Stimulated activated CD8-positive, alpha-beta memory T cell treated with anti-CD3 and anti-CD28 coated beads, Interleukin-15, amount 100 ng/mL, for 1 hour (primary cell): ENCODE measurements at regions not wholly inside any gene's neighbourhood (a gene's known extent, or its start where the extent isn't known, plus 50 kb on each side); places are given as distances from the start of the nearest gene placed in this dataset.

Experiments
- DNase-seq: peaks from one replicate; pipeline ENCODE4 v3.0.0-alpha.2; 2020; ENCODE audit warnings: low read depth

DNA sequence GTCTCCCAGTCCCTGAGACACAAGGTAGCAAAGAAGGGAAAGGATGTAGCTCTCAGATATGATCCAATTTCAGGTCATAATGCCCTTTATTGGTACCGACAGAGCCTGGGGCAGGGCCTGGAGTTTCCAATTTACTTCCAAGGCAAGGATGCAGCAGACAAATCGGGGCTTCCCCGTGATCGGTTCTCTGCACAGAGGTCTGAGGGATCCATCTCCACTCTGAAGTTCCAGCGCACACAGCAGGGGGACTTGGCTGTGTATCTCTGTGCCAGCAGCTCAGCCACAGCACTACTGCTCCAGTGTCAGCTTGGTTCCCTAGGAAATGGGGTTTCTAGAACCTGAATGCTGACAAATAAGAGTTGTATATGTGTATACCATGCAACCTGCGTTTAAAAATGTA, 74.6 kb upstream of the PRSS58 start:
- no peak for DNase-seq

DNA sequence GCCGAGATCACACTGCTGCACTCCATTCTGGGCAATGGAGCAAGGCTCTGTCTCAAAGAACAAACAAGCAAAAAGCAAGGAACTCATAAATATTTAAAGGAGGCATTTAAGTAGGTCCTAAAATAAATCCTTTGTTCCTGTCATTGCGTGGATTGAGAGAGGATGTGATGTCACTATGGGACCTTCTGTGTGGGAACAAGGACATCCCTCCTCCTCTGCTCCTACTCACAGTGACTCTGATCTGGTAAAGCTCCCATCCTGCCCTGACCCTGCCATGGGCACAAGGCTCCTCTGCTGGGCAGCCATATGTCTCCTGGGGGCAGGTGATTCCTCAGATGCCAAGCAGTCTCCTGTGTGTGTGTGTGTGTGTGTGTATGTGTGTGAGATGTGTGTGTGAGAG, 74.1 kb upstream of the PRSS58 start:
- no peak for DNase-seq

DNA sequence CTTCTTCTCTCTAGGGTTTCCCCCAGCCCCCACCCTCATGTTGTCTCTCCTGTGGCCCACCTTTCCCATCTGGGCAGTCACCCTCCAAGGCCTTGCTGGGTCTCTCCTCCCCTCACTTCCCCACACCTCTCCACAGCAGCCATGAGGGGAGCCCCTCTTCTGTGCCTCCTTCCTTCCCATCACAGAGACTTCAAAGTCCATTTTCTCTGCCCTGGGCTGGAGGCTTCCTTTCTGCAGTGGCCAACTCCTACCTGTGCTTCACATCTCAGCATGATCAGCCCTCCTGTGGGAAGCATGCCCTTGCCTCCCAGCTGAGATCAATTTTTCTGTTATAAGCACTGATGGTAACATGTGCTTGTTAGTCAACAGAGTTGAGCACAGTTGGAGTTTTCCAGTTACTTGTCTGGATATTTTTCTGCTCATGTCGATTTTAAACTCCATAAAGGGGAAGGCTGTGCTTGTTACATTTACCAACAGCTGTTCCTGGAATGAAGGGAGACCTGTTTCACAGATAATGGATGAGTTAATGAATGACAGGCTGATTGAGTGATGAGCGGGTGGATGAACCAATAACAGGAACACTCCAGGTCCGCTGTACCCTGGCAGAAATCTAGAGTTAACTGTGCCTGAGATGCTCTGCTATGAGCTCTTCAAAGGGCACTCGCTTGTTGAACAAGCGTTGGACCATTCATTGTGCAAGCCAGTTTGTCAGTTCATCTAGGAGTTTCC, 71.4 kb upstream of the PRSS58 start:
- DNase-seq: no peak

DNA sequence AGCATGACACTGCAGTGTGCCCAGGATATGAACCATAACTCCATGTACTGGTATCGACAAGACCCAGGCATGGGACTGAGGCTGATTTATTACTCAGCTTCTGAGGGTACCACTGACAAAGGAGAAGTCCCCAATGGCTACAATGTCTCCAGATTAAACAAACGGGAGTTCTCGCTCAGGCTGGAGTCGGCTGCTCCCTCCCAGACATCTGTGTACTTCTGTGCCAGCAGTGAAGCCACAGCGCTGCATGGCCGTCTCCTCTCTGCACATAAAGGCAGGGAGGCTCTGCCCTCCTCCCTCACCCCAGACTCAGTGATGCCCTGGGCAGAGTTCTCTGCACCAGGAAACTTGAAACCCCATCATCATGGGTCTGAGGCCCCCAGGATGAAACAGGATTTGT, 70.7 kb upstream of the PRSS58 start:
- no peak for DNase-seq

DNA sequence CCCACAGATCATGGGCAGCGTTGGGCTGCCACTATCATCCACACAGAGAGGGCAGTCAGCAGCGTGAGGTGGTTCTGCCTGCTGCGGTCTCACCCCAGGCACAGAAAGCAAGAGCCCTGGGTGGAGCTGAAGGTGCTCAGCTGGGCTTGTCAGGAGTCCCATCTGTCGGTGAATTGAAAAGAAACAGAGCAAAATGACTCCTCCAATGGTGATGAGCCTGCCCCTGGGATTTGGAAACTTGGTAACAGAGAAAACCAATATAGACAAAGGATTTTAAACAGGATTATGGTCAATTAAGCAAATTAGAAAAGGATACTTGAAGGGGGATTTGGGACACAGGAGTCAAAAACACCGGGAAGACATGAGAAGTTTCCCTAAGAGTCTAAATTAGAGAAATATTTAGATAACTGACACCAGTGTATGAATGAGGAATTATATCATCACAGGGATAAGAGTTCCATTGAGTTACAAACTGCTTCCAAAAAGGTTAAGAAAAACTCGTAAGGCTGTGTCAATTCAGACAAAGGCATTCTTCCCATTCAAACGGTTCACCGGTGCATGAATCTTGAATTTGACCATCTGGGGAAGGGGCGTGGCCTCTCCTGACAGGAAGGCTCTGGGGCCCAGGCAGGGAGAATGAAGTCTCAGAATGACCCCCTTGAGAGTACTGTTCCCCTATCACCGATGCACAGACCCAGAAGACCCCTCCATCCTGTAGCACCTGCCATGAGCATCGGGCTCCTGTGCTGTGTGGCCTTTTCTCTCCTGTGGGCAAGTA, 70.0 kb upstream of the PRSS58 start:
- DNase-seq: no peak

DNA sequence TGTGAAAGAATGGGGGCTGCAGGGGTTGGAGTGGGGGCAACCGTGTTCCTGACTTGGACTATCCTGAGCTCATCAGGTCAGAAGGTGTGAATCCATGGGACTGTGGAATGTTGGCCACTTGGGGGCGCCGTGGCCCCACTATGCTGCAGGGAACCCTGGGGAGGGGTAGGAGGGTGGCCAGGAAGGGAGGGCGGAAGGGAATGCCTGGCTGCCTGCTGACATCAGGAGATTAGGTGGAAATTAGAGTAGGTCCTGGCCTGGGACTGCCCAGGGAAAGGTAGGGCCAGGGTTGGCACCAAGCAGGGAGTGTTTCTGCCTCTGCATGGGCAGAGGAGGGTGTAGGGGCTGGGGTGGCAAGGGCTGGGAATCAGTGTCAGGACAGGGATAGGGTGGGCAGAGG, 65.8 kb upstream of the PRSS58 start:
- no peak for DNase-seq

DNA sequence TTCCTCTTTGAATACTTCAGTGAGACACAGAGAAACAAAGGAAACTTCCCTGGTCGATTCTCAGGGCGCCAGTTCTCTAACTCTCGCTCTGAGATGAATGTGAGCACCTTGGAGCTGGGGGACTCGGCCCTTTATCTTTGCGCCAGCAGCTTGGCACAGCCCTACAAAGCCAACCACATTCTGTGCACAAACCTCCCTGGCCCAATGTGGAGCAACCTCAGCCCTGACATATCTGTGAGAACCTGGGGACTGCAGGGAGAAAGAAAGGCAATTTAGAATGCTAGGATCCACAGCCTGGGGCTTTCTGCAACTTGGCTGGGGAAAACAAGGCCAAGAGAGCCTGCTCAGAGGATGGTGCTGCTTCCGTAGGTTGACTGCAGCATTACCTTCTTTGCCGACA, 63.5 kb upstream of the PRSS58 start:
- DNase-seq: no peak

DNA sequence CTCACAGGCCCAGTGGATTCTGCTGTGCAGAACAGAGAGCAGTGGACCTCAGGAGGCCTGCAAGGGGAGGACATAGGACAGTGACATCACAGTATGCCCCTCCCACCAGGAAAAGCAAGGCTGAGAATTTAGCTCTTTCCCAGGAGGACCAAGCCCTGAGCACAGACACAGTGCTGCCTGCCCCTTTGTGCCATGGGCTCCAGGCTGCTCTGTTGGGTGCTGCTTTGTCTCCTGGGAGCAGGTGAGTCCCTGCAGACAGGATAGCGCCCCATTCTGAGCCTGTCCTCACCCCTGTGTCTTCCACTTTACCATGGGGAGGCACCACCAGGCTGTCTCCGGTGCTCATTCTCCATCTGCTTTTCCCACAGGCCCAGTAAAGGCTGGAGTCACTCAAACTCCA, 63.0 kb upstream of the PRSS58 start:
- DNase-seq: no peak

DNA sequence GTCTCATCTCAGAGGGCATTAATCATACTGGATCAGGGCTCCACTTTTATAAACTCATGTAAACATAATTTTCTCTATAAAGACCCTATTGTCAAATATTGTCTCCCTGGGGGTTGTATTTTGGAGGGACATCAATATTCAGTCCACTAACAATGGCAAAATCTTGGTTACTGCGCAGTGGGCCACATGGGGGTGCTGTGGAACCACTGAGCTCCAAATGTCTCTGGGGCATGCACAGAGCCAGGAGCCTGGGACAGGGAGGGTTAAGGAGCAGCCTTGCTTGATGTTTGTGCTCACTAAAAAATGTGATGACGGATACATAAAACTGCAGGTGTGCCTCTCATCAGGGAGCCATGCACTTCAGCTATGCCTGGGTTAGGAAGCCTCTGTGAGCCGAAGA, 62.1 kb upstream of the PRSS58 start:
- no peak for DNase-seq

DNA sequence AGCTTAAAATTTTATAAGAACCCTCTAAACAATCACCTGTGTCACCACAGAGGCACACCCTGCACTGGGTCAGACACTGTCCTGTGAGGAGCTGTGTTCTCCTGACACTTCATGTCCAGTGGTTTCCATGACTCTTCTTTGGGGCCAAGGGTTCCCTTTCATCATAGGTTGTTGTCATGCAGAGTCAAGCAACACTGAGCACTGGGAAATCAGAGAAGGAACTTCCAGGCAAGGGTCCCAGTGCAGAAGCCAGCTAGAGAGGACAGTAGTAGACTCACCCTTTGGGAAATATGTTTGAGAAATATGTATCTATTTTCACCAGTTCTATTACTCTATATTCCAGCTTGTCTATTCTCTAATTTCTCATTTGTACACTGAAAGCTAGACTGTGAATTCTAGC, 56.4 kb upstream of the PRSS58 start:
- no peak for DNase-seq

DNA sequence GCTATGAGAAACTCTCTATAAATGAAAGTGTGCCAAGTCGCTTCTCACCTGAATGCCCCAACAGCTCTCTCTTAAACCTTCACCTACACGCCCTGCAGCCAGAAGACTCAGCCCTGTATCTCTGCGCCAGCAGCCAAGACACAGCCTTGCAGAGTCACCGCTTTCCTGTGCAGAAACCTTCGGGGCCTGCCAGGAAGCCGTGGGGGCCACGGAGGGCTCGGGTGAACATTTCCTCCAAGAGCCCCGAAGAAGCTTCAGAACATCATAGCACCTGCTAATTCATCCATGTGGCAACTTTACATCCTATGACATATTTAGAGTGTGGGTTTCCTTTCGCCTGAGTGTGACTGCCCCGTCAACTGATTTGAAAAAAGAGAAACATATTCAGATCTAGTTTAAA, 55.7 kb upstream of the PRSS58 start:
- no peak for DNase-seq

DNA sequence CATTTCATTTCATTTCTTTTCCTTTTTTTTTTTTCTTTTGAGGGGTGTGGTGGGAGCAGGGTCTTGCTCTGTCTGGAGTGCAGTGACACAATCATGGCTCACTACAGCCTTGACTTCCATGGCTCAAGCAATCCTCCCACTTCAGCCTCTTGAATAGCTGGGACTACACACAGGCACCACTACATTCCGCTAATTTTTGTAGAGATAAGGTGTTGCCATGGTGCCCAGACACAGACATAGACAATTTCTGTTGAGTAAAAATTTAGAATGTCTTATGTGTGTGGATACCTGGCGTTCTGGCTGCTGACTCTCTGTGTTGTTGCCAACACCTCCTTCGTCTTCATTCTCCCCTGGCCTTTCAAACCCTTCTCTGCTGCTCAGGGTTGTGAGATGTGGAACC, 54.0 kb upstream of the PRSS58 start:
- no peak for DNase-seq

DNA sequence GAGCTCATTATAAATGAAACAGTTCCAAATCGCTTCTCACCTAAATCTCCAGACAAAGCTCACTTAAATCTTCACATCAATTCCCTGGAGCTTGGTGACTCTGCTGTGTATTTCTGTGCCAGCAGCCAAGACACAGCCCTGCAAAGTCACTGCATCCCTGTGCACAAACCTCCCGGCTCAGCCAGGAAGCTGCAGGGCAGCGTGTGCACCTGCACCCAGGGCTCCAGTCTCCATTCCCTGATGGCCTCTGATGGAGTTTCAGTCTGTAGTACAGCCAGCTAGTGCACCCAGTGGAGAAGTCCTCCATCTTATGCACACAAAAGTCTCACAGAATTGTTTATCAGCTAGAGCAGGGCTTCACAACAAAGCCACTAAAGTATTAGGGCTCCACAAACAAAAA, 51.1 kb upstream of the PRSS58 start:
- no peak for DNase-seq

DNA sequence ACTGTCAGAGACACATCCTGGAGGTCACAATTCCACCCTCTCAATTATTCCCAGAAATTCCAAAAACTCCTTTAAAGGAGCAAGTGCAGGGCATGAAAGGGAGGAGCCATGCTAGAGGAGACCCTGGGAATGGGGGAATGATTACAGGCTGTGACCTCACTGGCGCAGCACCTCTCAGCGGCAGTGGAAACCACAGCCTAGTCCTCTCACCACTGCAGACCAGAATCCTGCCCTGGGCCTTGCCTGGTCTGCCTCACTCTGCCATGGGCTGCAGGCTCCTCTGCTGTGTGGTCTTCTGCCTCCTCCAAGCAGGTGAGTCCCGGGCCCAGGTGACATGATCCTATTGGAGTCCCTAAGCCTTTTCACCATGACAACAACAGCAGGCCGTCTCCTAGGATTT, 50.5 kb upstream of the PRSS58 start:
- no peak for DNase-seq
